PFSK-1 (cell line): ENCODE measurements at regions not wholly inside any gene's neighbourhood (a gene's known extent, or its start where the extent isn't known, plus 50 kb on each side); places are given as distances from the start of the nearest gene placed in this dataset.

Experiments
- FOXP2 ChIP-seq: optimal IDR thresholded peaks from 2 replicates; pipeline ENCODE3; 2011; ENCODE audit warnings: borderline replicate concordance, control low read depth, inconsistent platforms; ENCODE audit not compliant: insufficient read depth; ENCODE audit errors: extremely low read length, extremely low read depth
- POLR2AphosphoS5 ChIP-seq: IDR thresholded peaks from 2 replicates; pipeline ENCODE4 v1.6.1; 2012; ENCODE audit warnings: low read depth, mild to moderate bottlenecking, control low read depth, low read length, moderate library complexity
- SIN3A ChIP-seq: IDR thresholded peaks from 2 replicates; pipeline ENCODE4 v1.6.1; 2012; ENCODE audit warnings: mild to moderate bottlenecking, low read length, moderate library complexity, borderline replicate concordance; ENCODE audit not compliant: insufficient read depth
- TAF1 ChIP-seq: IDR thresholded peaks from 2 replicates; pipeline ENCODE4 v1.6.1; 2012; ENCODE audit warnings: low read length, control low read depth, borderline replicate concordance; ENCODE audit not compliant: insufficient read depth
- TF ChIP-seq, protein P1 (sequence below), 2 experiments: IDR thresholded peaks; 2 replicates each; pipeline versions ENCODE4 v1.6.1 to v1.8.0; 2011 to 2012; ENCODE audit warnings: low read depth in 2 of 2, low read length in 2 of 2, control low read depth in 1 of 2, inconsistent platforms in 1 of 2, mild to moderate bottlenecking in 1 of 2, moderate library complexity in 1 of 2; ENCODE audit not compliant: insufficient read depth in 1 of 2

DNA sequence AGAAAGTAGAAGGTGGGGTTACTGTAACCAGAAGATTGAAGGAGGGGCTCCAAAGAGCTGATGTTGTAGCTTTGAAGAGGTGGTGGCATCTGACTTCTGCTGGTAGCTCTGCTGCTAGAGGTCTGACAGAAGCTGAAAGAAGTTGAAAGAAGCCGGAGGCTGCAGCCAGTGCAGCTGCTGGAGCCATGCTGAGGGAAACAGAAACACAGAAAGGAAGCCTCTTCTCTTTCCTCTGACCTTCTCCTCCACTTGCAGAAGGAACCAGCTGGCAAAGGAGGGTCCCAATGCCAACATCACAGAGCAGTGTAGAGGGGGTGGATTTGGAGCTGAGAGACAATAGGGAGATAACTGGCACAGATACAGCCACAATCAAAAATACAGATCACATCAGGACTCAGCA, 89.3 kb upstream of the HHIP start:
- TF ChIP-seq POLR2AphosphoS5: no peak
- TF ChIP-seq TAF1: no peak
- TF ChIP-seq SIN3A: no peak
- TF ChIP-seq FOXP2: no peak
- TF ChIP-seq, protein P1, sequence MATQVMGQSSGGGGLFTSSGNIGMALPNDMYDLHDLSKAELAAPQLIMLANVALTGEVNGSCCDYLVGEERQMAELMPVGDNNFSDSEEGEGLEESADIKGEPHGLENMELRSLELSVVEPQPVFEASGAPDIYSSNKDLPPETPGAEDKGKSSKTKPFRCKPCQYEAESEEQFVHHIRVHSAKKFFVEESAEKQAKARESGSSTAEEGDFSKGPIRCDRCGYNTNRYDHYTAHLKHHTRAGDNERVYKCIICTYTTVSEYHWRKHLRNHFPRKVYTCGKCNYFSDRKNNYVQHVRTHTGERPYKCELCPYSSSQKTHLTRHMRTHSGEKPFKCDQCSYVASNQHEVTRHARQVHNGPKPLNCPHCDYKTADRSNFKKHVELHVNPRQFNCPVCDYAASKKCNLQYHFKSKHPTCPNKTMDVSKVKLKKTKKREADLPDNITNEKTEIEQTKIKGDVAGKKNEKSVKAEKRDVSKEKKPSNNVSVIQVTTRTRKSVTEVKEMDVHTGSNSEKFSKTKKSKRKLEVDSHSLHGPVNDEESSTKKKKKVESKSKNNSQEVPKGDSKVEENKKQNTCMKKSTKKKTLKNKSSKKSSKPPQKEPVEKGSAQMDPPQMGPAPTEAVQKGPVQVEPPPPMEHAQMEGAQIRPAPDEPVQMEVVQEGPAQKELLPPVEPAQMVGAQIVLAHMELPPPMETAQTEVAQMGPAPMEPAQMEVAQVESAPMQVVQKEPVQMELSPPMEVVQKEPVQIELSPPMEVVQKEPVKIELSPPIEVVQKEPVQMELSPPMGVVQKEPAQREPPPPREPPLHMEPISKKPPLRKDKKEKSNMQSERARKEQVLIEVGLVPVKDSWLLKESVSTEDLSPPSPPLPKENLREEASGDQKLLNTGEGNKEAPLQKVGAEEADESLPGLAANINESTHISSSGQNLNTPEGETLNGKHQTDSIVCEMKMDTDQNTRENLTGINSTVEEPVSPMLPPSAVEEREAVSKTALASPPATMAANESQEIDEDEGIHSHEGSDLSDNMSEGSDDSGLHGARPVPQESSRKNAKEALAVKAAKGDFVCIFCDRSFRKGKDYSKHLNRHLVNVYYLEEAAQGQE (IDR thresholded peaks at IDR 0.05; ENCODE audit: insufficient read depth in 1 of 2, low read depth in 2 of 2, low read length in 2 of 2): no peak
